IMR-90 (cell line): ENCODE measurements at regions not wholly inside any gene's neighbourhood (a gene's known extent, or its start where the extent isn't known, plus 50 kb on each side); places are given as distances from the start of the nearest gene placed in this dataset.

ENCODE experiments used
- CTCF ChIP-seq: conservative IDR thresholded peaks from 2 replicates; pipeline ENCODE4 v1.5.1; 2012; ENCODE audit warnings: mild to moderate bottlenecking, low read depth, low read length, improper control_type of control experiment
- SMC3 ChIP-seq: fragments of 150-350 bp; IDR thresholded peaks from 2 replicates; pipeline ENCODE4 v1.6.1; 2016; ENCODE audit warnings: low read depth, mild to moderate bottlenecking, antibody characterized with exemption, low read length, moderate library complexity
- TF ChIP-seq, protein P1 (sequence below): fragments of 150-350 bp; IDR thresholded peaks from 2 replicates; pipeline ENCODE4 v1.6.1; 2016; ENCODE audit warnings: low read depth, mild to moderate bottlenecking, low read length, moderate library complexity, borderline replicate concordance

DNA sequence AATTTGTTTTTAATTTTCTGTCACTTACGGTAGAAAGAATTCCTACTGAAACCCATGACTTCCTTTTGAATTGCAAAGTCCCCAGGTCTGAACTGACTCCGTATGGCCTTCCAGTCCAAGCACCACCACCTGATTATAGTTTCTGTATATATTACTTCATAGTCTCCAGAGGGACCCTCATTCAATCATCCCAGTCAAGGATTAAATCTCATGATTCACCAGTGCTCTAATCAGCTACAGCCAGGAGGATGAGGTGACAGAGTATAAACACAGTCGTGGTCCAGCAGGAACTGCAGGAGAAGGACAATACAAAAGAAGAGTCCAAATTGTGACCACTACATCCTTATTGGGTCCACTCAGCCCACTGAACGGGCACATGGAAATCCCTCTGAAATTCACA lies 418.9 kb upstream of the C16orf82 start:
- no peak for TF ChIP-seq CTCF
- TF ChIP-seq, protein P1, sequence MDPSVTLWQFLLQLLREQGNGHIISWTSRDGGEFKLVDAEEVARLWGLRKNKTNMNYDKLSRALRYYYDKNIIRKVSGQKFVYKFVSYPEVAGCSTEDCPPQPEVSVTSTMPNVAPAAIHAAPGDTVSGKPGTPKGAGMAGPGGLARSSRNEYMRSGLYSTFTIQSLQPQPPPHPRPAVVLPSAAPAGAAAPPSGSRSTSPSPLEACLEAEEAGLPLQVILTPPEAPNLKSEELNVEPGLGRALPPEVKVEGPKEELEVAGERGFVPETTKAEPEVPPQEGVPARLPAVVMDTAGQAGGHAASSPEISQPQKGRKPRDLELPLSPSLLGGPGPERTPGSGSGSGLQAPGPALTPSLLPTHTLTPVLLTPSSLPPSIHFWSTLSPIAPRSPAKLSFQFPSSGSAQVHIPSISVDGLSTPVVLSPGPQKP, result no peak
- no peak for TF ChIP-seq SMC3
